PC-3 (cell line): ENCODE measurements at regions not wholly inside any gene's neighbourhood (a gene's known extent, or its start where the extent isn't known, plus 50 kb on each side); places are given as distances from the start of the nearest gene placed in this dataset.

ENCODE experiments used
- EZH2phosphoT487 ChIP-seq: fragments of 300-600 bp; sonication (generic); IDR thresholded peaks from 2 replicates; pipeline ENCODE4 v1.6.1; 2018; ENCODE audit warnings: mild to moderate bottlenecking, antibody characterized with exemption, low read length, borderline replicate concordance
- TF ChIP-seq, protein P1 (sequence below): fragments of 300-600 bp; sonication (generic); conservative IDR thresholded peaks from 2 replicates; pipeline ENCODE4 v1.5.1; 2017; ENCODE audit warnings: antibody characterized with exemption, low read depth, mild to moderate bottlenecking, low read length

DNA sequence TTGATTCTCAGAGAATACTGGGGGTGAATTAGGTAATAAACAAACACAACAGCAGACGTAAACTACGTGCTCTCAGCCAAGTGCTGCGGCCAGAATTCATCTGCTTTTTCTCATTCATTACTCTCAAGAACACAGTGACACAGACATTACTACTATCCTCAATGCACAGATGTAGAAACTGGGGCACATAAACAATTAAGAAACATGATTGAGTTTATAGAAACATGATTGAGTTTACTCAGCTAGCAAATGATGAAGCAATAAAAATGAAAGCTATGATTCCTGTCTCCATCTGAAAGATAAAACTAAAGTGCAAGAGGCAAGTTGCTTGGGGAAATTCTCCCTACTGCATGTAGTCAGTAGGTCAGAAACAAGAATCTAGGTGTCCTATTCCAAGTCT lies 140.5 kb downstream of the IFI44 start:
- no peak for TF ChIP-seq EZH2phosphoT487
- TF ChIP-seq, protein P1, sequence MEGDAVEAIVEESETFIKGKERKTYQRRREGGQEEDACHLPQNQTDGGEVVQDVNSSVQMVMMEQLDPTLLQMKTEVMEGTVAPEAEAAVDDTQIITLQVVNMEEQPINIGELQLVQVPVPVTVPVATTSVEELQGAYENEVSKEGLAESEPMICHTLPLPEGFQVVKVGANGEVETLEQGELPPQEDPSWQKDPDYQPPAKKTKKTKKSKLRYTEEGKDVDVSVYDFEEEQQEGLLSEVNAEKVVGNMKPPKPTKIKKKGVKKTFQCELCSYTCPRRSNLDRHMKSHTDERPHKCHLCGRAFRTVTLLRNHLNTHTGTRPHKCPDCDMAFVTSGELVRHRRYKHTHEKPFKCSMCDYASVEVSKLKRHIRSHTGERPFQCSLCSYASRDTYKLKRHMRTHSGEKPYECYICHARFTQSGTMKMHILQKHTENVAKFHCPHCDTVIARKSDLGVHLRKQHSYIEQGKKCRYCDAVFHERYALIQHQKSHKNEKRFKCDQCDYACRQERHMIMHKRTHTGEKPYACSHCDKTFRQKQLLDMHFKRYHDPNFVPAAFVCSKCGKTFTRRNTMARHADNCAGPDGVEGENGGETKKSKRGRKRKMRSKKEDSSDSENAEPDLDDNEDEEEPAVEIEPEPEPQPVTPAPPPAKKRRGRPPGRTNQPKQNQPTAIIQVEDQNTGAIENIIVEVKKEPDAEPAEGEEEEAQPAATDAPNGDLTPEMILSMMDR = no peak
